ES-I3 (cell line): ENCODE measurements at regions not wholly inside any gene's neighbourhood (a gene's known extent, or its start where the extent isn't known, plus 50 kb on each side); places are given as distances from the start of the nearest gene placed in this dataset.
"Not testable (repeated sequence)": the region's sequence is repeated elsewhere in the genome, so short reads cannot be mapped to it uniquely, and the experiment has no call there.

Experiments
- H3K36me3 ChIP-seq: 2 replicates; pipeline ENCODE4 v1.6.1; 2013; ENCODE audit warnings: mild to moderate bottlenecking, low read length, control low read depth, moderate library complexity; ENCODE audit not compliant: insufficient read depth
- H3K4me1 ChIP-seq: 2 replicates; pipeline ENCODE4 v1.6.1; 2013; ENCODE audit warnings: mild to moderate bottlenecking, control low read depth, low read length; ENCODE audit not compliant: insufficient read depth
- H3K9ac ChIP-seq: 2 replicates; pipeline ENCODE4 v1.6.1; 2013; ENCODE audit warnings: low read depth, mild to moderate bottlenecking, low read length, moderate library complexity
- H3K9me3 ChIP-seq: 2 replicates; pipeline ENCODE4 v1.6.1; 2013; ENCODE audit warnings: mild to moderate bottlenecking, low read length, moderate library complexity; ENCODE audit not compliant: control insufficient read depth, insufficient read depth

DNA sequence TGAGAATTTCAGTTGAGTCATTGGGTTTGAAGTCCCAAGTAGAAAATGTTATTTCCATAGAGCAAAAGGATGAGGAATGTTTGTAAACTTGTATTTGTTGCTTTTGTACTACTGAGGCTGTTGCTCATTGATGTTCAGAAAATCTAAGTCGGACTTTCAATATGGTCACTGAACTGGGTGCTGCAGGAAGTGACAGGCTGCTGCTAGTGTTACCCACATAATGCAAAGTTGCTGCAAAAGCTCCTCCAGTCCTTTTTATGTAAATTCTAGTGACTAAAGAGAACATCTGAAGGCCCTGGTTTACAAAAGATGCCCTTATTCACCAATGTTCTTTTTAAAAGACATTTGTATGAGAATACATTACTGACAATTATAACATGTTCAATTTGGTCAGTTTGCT is 131.1 kb upstream of the FAM98A start:
- no peaks in the 10 kb centered on the region for H3K36me3 ChIP-seq
- no peak overlapping the region for H3K9ac ChIP-seq
- H3K9me3 ChIP-seq: no peaks in the 10 kb centered on the region

DNA sequence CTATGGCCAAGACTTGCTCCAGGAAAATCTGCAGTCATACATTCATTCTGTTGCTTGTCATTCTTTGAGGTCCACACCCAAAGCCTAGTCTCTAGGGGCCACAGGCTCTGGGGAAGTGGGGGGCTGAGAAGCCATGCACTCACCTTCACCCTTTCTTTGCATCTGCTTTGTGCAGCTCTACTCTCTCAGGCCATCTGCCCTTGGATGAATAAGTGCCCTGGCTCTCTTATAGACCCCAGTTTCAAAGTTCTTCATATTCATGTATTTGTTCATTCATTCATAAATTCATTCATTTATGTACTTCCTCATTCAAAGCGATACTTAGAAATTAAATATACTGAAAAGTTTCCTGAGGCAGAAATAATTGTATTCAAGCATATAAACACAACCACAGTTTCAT is 130.3 kb upstream of the FAM98A start:
- Histone ChIP-seq H3K4me1 (peaks cover 7% of the 10 kb centered on the region), H3K36me3 (no peaks in the 10 kb centered on the region), H3K9me3 (no peaks in the 10 kb centered on the region), H3K9ac (no peak overlapping the region)

More for the DNA sequence above, 131.1 kb upstream of the FAM98A start:
- peaks cover 7% of the 10 kb centered on the region for H3K4me1 ChIP-seq

DNA sequence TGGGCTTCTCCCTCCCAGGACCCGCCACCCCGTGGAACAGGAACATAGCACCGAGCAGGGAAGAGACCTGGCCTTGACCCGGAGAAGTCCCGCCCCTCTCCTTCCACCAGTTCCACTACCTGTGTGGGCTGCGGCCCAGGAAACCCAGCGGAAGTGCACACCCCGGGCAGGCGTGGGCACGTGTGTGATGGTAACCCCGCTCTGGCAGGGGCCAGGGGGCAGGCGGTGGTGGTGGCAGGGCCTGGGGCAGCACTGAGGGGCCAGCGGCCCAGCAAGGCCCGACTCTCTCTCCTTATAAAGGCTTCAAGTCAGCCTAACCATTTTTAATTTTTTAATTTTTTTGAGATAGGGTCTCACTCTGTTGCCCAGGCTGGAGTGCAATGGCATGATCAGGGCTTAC is 129.0 kb upstream of the FAM98A start:
- H3K4me1 ChIP-seq: peaks cover 7% of the 10 kb centered on the region
- no peak overlapping the region for H3K9ac ChIP-seq
- no peaks in the 10 kb centered on the region for H3K36me3 ChIP-seq
- H3K9me3 ChIP-seq: no peaks in the 10 kb centered on the region

DNA sequence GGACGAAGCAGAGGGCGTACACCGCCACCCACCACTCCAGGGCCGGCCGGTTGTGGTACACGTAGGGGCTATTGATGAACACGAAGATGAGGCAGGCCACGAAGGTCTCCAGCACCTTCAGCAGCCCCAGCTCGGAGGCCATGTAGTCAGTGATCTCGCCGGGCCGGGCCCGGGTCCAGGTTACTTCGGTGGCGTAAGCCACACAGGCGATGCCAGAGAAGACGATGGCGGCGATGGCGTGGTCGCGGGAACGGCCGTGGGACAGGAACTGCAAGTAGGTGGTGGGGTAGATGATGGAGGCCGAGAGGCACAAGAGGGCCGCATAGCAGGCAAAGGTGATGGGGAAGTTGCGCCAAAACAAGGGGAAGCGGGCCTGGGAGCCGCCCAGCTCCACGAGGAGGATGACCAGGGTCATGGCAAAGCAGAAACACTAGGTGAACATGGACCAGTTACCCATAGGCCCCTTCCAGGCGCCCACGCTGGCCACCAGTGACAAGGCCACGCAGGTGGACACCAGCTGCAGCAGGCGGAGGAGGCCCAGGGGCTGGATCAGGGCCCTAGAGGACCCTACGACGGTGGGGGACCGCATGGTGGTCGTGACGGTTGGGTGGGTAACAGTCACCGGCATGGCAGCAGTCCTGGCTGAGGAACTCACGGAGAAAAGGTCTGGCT is 128.4 kb upstream of the FAM98A start:
- H3K4me1 ChIP-seq: peaks cover 7% of the 10 kb centered on the region
- no peaks in the 10 kb centered on the region for H3K36me3 ChIP-seq
- no peak overlapping the region for H3K9ac ChIP-seq
- H3K9me3 ChIP-seq: no peaks in the 10 kb centered on the region

DNA sequence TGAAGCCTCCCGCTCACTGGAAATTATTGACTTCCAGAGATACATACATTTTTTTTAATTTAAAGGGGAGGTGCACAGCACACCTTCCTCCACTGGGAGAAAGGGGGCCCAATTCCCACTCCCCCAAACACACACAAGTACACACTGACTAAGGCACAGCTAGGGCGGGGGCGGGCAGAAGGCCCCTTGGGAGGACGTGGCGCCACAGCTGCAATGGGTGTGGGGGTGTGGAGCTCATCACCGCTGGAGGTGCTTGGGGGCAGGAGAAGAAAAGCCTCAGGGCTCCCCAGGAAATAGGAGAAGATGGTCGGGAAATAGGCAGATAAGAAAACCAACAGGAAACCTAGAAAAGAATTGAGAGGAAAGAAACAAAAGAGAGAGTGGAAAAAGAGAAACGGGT is 127.3 kb upstream of the FAM98A start:
- Histone ChIP-seq H3K36me3 (no peaks in the 10 kb centered on the region), H3K4me1 (peaks cover 7% of the 10 kb centered on the region), H3K9ac (no peak overlapping the region), H3K9me3 (no peaks in the 10 kb centered on the region)

DNA sequence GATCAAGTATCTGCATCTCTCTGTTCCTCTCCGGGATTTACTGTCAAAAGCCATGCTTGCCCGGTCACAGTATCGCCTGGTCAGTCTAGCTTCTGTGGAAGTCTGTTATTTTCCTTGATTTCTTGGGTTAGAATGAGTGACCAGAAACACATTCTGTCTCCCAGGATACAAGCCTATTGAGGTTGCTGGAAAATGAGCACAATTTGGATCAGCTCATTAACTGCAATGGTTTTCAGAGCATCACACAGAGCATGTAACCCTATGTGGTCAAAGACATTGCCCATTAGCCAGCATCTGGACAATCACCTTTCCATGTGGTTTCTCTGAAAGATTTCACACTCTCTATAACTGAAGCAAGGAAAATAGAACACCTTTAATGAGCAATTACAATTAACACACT is 124.2 kb upstream of the FAM98A start:
- H3K4me1 ChIP-seq: no peaks in the 10 kb centered on the region
- no peaks in the 10 kb centered on the region for H3K9me3 ChIP-seq
- no peak overlapping the region for H3K9ac ChIP-seq
- H3K36me3 ChIP-seq: no peaks in the 10 kb centered on the region

DNA sequence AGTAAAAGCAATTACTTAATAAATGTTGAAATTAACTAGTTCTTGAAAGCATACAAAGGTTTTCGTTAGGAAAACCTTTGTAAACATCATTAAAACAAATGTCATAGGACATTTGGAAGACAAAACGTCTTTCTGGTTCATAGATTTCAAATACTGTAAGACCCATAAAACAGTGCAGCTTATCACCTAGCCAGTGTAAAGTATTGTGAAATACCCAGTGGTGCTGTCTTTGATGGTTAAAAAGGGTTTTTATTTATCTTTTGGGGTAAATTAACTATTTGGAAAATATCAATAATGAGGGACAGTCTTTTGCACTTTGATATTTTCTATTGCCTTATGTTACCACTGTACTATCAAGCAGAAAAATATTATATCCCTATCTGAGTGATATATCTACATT is 120.0 kb upstream of the FAM98A start:
- Histone ChIP-seq H3K4me1 (no peaks in the 10 kb centered on the region), H3K9me3 (no peaks in the 10 kb centered on the region), H3K9ac (no peak overlapping the region), H3K36me3 (no peaks in the 10 kb centered on the region)

DNA sequence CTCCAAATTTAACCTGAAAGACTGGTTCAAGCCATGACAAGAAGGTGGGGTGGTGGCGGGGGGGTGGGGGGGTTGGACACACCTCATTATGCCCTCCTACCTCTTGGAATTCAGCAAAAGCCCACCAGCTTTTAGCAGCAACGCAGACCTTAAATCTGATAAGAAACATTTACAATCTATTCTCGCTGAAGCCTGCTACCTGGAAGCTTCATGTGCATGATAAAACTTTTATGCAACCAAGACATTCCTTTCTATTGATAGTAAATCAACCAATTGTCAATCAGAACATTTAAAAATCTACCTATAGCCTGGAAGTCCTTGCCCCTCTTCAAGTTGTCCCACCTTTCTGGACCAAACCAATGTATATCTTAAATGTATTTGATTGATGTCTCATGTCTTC is 113.6 kb upstream of the FAM98A start:
- Histone ChIP-seq H3K4me1 (peaks cover 7% of the 10 kb centered on the region; the same call in 1 of the 2 replicates), H3K36me3 (no peaks in the 10 kb centered on the region), H3K9me3 (no peaks in the 10 kb centered on the region; the same call in 1 of the 2 replicates), H3K9ac (no peak overlapping the region)

DNA sequence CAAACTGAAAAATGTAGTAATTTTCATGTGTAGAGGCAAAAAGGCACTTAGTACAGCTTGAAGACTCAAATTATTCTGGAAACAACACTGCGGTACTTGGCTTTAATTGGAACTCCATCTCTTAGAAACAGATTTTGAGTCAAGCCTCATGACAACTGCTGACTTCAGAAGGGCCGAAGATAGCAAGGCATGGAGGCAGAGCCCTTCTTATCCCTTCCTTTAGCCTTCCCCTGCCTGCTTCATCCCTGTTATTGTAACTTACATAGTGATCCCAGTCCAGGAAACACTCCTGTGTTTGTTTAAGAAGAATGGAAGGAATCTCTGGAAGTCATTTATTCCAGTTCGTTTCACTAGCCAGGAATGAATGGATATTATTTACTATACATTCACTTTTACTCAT is 110.9 kb upstream of the FAM98A start:
- H3K36me3 ChIP-seq: no peaks in the 10 kb centered on the region
- no peaks in the 10 kb centered on the region; the same call in 1 of the 2 replicates for H3K9me3 ChIP-seq
- peaks cover 7% of the 10 kb centered on the region; the same call in 1 of the 2 replicates for H3K4me1 ChIP-seq
- no peak overlapping the region for H3K9ac ChIP-seq

DNA sequence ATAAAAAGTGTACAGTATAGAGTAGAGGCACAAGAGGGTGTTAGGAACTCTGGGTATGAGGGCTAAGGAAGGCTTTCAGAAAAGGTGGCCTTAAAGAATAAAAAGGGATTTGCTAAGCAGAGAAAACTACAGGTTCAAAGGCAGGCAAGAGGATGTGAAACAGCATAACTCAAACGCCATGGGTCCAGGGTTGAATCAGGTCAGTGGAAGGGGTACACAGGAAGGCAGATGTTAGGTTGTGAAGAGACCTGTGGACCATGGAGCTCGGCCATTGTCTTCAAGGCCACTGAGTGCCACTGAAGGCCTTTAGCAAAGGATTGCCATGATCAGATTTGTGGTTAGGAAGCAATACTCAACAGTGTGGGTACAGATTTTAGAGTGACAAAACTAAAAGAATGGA is 108.2 kb upstream of the FAM98A start:
- H3K9ac ChIP-seq: no peak overlapping the region
- H3K9me3 ChIP-seq: no peaks in the 10 kb centered on the region
- peaks cover 18% of the 10 kb centered on the region; the same call in 1 of the 2 replicates for H3K4me1 ChIP-seq
- no peaks in the 10 kb centered on the region for H3K36me3 ChIP-seq

DNA sequence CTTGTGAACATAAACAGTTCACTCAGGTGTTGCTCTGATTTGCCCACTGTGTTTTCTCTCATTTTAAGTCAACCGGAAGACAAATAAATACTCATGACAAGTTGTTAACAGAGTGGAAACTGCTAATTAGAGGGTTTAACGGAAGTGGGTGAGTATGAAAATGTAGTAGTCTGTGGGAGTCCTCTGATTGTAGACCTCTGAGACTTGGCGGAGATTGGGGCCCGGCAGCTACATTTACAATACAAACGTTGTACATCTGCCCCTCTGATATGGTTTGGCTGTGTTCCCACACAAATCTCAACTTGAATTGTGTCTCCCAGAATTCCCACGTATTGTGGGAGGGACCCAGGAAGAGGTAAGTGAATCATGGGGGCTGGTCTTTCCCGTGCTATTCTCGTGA is 107.3 kb upstream of the FAM98A start:
- Histone ChIP-seq H3K36me3 (no peaks in the 10 kb centered on the region), H3K9ac (no peak overlapping the region), H3K9me3 (no peaks in the 10 kb centered on the region), H3K4me1 (peaks cover 12% of the 10 kb centered on the region; the same call in 1 of the 2 replicates)

DNA sequence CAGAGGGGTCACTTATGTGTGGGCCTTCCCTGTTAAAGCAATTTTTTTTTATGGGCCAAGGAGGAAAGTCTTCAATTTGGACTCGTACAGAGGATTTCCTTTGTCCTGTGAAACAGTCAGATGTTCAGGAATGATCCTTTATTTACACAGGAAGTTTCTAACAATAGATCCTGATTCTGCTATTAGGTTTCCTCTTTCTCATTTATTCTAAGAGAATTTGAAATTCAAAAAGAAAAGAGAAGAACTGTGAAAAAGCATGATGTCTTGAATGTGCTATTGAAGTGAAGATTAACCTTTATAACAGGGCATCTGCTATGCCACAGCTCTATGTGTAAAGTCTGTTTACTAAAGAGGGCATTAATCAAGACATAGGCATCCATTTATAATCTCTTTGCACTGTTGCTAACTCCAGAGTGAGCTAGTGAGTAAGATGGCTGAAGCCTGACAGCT is 105.3 kb upstream of the FAM98A start:
- peaks cover 12% of the 10 kb centered on the region; the same call in 1 of the 2 replicates for H3K4me1 ChIP-seq
- H3K9me3 ChIP-seq: no peaks in the 10 kb centered on the region
- no peaks in the 10 kb centered on the region for H3K36me3 ChIP-seq
- H3K9ac ChIP-seq: no peak overlapping the region

DNA sequence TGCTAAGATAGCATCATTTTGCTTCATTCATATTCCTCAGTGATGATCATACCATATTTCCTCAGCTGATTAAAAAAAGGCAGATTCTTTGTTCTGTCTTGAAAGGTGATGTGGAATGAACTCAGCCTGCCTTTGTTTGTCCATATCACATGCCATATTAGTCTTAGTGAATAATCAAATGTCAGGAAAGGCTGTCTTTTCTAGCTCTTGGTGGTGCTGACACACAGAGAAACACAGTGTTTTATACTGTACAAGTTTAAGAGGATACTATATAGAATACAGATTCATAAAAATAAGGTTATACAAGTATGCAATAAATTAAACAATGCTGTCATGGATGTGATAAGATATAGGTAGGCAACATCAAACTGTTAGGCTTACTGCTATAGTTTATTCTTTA is 97.1 kb upstream of the FAM98A start:
- Histone ChIP-seq H3K9ac (no peak overlapping the region), H3K4me1 (no peaks in the 10 kb centered on the region), H3K36me3 (no peaks in the 10 kb centered on the region), H3K9me3 (no peaks in the 10 kb centered on the region)

DNA sequence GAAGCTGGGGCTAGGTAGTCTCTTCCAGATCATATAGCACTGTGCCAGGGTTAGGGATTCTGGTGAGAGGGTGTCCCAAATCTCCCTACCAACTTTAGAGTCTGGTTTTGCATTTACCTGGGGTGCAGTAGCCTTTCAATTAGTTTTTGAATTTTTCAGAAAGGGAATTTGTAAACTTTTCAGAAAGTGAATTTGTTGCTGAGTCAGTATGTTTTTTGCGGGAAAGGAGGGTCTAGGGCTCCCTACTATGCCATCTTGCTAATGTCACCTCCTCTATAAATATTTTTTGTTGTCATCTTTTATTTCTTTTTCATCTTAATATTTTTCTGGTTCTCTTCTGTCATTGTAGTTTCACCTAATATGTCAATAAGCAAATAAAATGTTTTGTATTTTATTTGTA is 95.8 kb upstream of the FAM98A start:
- Histone ChIP-seq H3K36me3 (no peaks in the 10 kb centered on the region), H3K9me3 (no peaks in the 10 kb centered on the region), H3K9ac (no peak overlapping the region), H3K4me1 (no peaks in the 10 kb centered on the region)

DNA sequence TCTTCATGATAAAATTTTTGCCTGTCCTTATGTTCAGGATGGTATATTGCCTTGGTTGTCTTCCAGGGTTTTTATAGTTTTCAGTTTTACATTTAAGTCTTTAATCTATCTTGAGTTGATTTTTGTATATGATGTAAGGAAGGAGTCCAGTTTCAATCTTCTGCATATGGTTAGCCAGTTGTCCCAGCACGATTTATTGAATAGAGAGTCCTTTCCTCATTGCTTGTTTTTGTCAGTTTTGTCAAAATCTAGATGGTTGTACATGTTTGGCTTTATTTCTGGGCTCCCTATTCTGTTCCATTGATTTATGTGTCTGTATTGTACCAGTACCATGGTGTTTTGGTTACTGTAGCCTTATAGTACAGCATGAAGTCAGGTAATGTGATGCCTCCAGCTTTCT is 91.6 kb upstream of the FAM98A start:
- not testable (repeated sequence) for H3K9me3 ChIP-seq, H3K9ac ChIP-seq, H3K4me1 ChIP-seq, H3K36me3 ChIP-seq
